GM18499 (cell line): ENCODE measurements at regions not wholly inside any gene's neighbourhood (a gene's known extent, or its start where the extent isn't known, plus 50 kb on each side); places are given as distances from the start of the nearest gene placed in this dataset.
"Not testable (repeated sequence)": the region's sequence is repeated elsewhere in the genome, so short reads cannot be mapped to it uniquely, and the experiment has no call there.

Source experiments
- ATAC-seq: cut with Tn5 transposase; IDR thresholded peaks from one replicate; pipeline ENCODE4 v1.9.1; 2021; ENCODE audit warnings: moderate number of reproducible peaks; ENCODE audit not compliant: insufficient read depth, unreplicated experiment

- ATAC-seq: not testable (repeated sequence)
Observed at GRCh38 chr2:126160950-126161349, 495.0 kb upstream of the GYPC start.

- no peak for ATAC-seq
Observed at GRCh38 chr2:126172631-126173184, 483.2 kb upstream of the GYPC start.

GRCh38 chr2:126175222-126175621, 480.7 kb upstream of the GYPC start:
- ATAC-seq: no peak

DNA sequence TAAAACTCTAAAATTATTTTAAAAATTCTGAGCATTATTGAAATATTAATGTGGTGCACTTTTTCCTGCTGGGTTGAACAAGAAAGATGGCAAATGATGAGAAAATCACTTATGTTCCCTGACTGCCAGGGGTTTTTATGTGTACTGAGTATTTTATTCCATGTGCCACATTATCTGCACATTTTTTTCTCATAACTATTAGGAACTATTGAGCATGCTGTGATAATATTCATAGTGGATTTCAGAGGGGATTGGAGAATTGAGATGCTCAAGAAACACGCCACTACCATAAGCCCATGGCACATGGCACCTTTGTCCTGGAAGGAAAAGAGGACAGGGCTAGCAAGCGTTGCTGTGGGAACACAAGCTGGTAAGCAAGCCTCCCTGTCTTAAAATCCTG, 478.5 kb upstream of the GYPC start:
- ATAC-seq: no peak

DNA sequence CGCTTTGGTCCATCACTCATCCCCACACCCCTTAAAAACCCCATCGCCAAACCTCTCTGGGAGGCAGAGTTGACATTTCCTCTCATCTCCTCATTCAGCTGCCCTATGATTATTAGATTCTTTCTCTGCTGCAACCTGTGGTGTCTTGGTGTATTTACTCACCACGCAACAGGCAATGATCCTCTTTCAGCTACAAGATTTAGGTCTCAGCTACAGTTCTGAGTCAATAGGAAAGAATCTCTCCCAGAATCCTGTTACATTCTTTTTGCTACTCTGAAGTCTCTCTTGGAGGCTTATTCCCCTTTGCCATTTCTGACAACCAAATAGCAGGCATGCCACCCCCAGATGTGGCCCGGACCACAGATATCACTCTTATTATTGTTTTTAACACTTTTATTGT, 468.3 kb upstream of the GYPC start:
- ATAC-seq: no peak

DNA sequence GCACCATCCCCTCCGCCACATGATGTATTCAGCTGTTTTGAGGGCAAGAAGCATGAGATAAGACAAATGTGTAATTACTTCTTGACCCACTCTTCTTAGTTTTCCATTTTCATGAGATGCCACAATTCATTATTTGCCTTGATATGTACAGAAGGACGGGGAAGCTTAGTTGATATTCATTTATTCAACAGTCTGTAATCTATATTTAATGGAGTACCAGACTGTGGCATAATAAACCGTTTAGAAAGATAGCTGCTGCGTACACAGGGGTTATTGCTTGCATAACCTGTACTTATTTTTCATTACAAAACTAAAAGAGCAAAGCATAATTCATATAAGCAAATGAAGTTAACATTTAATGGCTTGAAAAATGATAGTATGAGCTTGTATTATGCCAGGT, 466.4 kb upstream of the GYPC start:
- ATAC-seq: no peak

- ATAC-seq: no peak
Observed at GRCh38 chr2:126200538-126200937, 455.4 kb upstream of the GYPC start.

GRCh38 chr2:126208266-126208665, 447.7 kb upstream of the GYPC start:
- no peak for ATAC-seq

GRCh38 chr2:126212735-126213134, 443.2 kb upstream of the GYPC start:
- ATAC-seq: no peak

DNA sequence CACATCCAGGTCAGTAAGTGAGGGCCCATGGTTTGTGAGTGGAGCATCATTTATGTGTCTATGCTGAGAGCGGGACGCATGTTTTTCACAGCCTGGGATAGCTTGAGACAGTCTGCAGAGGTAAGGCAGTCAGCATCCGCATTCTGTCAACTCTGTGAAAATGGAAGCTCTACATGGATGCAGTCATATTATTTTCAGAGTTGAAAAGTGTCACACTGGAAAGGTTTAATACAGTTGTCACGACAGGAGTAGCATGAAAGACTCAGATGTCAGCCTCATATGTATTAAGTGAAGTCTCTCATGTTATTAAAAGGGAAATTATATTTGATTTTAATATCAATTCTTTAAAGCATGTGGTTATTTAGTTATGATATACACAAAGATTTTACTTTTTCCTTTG, 436.9 kb upstream of the GYPC start:
- ATAC-seq: no peak

GRCh38 chr2:126220331-126220730, 435.6 kb upstream of the GYPC start:
- ATAC-seq: no peak

DNA sequence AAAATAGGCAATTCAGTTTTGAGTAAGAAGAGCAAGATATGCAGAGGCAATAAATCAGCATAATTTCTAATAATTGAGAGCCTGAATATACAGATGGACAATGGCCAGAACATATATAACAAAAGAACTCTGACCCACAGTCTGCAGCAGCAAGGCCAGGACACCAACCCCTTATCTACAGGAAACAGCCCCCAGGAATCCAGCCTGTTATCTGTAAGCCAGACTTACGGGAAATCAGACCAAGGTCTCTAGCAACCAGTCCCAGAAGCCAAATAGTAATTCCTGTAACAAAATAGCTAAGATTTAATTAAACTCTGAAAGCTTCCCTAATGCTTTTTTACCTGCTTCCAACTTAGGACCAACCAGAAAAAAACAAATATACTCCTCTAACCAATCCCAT, 434.5 kb upstream of the GYPC start:
- no peak for ATAC-seq

GRCh38 chr2:126222278-126222677, 433.7 kb upstream of the GYPC start:
- ATAC-seq: no peak

DNA sequence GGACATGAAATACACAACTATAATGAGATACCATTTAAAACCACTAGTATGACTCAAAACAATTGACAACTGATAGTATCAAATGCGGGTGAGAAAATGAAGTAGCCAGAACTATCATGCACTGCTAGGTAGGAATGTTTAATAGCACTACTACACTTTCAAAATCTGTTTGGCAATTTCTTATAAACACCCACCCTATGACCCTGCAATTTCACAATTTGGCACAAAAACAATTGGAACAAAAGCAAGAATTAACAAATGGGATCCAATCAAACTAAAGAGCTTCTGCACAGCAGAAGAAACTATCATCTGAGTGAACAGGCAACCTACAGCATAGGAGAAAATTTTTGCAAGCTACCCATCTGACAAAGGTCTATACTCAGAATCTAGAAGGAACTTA, 431.2 kb upstream of the GYPC start:
- ATAC-seq: no peak

- no peak for ATAC-seq
Observed at GRCh38 chr2:126227250-126227649, 428.7 kb upstream of the GYPC start.

GRCh38 chr2:126228531-126228930, 427.4 kb upstream of the GYPC start:
- no peak for ATAC-seq

GRCh38 chr2:126238251-126238650, 417.7 kb upstream of the GYPC start:
- no peak for ATAC-seq

- no peak for ATAC-seq
Observed at GRCh38 chr2:126239320-126239955, 416.5 kb upstream of the GYPC start.

- ATAC-seq: no peak
Observed at GRCh38 chr2:126241001-126241400, 415.0 kb upstream of the GYPC start.

DNA sequence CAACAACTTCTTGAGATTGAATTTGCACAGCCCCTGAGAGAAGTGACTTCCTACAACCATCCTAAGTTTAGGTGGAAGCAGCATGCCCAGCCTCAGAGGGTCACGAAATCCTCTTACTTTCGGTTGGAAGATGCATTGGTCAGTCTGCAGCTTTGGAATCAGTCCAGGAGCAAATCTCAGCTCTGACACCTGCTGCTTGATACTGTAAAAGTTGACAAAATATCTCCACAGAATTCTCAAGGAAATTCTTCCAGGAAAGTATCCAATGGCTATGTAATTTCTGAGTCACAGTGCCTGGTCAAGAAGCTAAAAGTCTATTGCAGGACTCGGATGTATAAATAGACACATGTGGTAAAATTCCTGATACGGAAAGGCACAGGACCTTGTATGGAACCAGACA, 414.5 kb upstream of the GYPC start:
- ATAC-seq: no peak

- peak; percentile 60 for ATAC-seq
Observed at GRCh38 chr2:126244937-126245336, 411.0 kb upstream of the GYPC start.

DNA sequence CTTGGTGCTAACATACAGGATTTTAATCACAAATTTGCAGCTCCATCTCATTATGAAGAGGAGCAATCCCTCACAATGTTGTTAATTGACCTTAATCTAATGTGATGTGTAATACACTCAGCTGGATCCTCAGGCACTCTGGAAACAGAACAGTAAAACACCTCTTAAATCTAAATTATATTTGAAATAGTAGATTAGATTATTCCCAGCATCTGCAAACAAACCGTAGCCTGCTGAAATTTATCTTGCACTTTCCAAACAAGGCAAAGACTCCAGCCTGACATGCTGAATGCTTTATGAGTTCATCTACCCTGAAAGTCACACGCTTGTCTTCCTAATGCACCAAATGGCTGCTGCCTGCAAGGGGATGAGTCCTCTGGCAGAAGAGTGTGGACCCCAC, 402.3 kb upstream of the GYPC start:
- no peak for ATAC-seq

DNA sequence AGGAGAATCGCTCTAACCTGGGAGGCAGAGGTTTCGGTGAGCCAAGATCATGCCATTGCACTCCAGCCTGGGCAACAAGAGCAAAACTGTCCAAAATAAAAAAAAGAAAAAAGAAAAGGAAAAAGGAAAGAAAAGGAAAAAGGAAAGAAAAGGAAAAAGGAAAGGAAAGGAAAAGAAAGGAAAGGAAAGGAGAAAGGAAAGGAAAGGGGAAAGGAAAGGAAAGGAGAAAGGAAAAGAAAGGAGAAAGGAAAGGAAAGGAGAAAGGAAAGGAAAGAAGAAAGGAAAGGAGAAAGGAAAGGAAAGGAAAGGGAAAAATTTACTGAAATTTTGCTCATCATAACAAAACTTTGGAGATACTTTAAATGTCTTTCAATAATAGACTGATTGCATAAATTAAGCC, 391.3 kb upstream of the GYPC start:
- ATAC-seq: no peak
